Sigmoid colon (tissue), 4 donors: ENCODE measurements at regions not wholly inside any gene's neighbourhood (a gene's known extent, or its start where the extent isn't known, plus 50 kb on each side); places are given as distances from the start of the nearest gene placed in this dataset.

ENCODE experiments used
- CTCF ChIP-seq, 4 experiments: fragments of 450-650 bp in 3 of 4; fragments of 200-600 bp in 1 of 4; IDR thresholded peaks; one replicate each; pipeline ENCODE4 v1.5.1; 2016 to 2019; ENCODE audit warnings: antibody characterized with exemption in 4 of 4, mild to moderate bottlenecking in 3 of 4, moderate library complexity in 2 of 4
- POLR2AphosphoS5 ChIP-seq, 4 donors: sonication (generic); formaldehyde crosslinking; IDR thresholded peaks; one replicate each; pipeline ENCODE4 v1.6.1; 2017; ENCODE audit warnings: antibody characterized with exemption in 4 of 4

- TF ChIP-seq CTCF (IDR thresholded peaks at IDR 0.05) (no peak), POLR2AphosphoS5 (IDR thresholded peaks at IDR 0.05) (no peak)
Measured at GRCh38 chr9:96075757-96076156, 200.3 kb downstream of the ERCC6L2 start.
